A549 (cell line): ENCODE measurements at regions not wholly inside any gene's neighbourhood (a gene's known extent, or its start where the extent isn't known, plus 50 kb on each side); places are given as distances from the start of the nearest gene placed in this dataset.

Experiments used
- ATAC-seq, 2 experiments: fragments of 200-7000 bp in 1 of 2; fragments of >200 bp in 1 of 2; cut with Nextera tagmentation in 1 of 2; cut with Tn5 transposase in 1 of 2; 3 replicates each; pipeline versions ENCODE4 v1.8.0 to v1.9.1; 2018 to 2020; ENCODE audit warnings: mild to moderate bottlenecking in 1 of 2, moderate library complexity in 1 of 2
- CTCF ChIA-PET: fragments of 300-600 bp; sonication (Branson Sonifier 250); formaldehyde crosslinking; extraction: SDS; loops from one replicate; lab custom pipeline; 2021; ENCODE audit warnings: antibody characterized with exemption, inconsistent platforms; lab: Yijun Ruan, JAX
- POLR2A ChIA-PET: fragments of 350-600 bp; formaldehyde crosslinking; extraction: SDS; loops from one replicate; lab custom pipeline; 2021; ENCODE audit warnings: antibody characterized with exemption, inconsistent platforms; lab: Yijun Ruan, JAX
- DNase-seq, 2 experiments: peaks; one replicate each; pipeline versions ENCODE4 v3.0.0 to v3.0.0-alpha.2; 2011 to 2016; ENCODE audit warnings: low read depth in 1 of 2, low spot score in 1 of 2
- FAIRE-seq: peaks from 2 replicates; lab custom pipeline; 2011; peaks lifted over from hg19 to GRCh38; lab: Jason Lieb, UNC
- H3K27ac ChIP-seq, 2 experiments: fragments of >200 bp; sonication (Bioruptor Twin); formaldehyde crosslinking; 3 replicates each; pipeline ENCODE4 v1.5.1; 2016 to 2017
- H3K4me1 ChIP-seq: fragments of >200 bp; sonication (Bioruptor Twin); formaldehyde crosslinking; 3 replicates; pipeline ENCODE4 v1.6.1; 2016
- H3K4me2 ChIP-seq: fragments of >200 bp; sonication (Bioruptor Twin); formaldehyde crosslinking; 3 replicates; pipeline ENCODE4 v1.6.1; 2016
- H3K4me3 ChIP-seq: fragments of >200 bp; sonication (Bioruptor Twin); formaldehyde crosslinking; 3 replicates; pipeline ENCODE4 v1.5.1; 2016
- H3K9me3 ChIP-seq: fragments of >200 bp; sonication (Bioruptor Twin); formaldehyde crosslinking; 3 replicates; pipeline ENCODE4 v1.6.1; 2016
- BCL3 ChIP-seq: fragments of >200 bp; sonication (Bioruptor Twin); formaldehyde crosslinking; IDR thresholded peaks from 3 replicates; pipeline ENCODE4 v1.6.1; 2016
- BHLHE40 ChIP-seq: IDR thresholded peaks from 2 replicates; pipeline ENCODE4 v1.6.1; 2012; ENCODE audit warnings: low read depth, low read length, inconsistent platforms
- CHD2 ChIP-seq: fragments of 150-350 bp; IDR thresholded peaks from 2 replicates; pipeline ENCODE4 v1.6.1; 2014; ENCODE audit warnings: low read length; ENCODE audit not compliant: partially characterized antibody
- CTCF ChIP-seq: fragments of >200 bp; sonication (Bioruptor Twin); formaldehyde crosslinking; IDR thresholded peaks from 3 replicates; pipeline ENCODE4 v1.5.1; 2016
- FOSB ChIP-seq: fragments of 250-450 bp; sonication (Bioruptor Pico); IDR thresholded peaks from 2 replicates; pipeline ENCODE4 v1.5.0; 2020; ENCODE audit warnings: mild to moderate bottlenecking, moderate library complexity
- FOSL2 ChIP-seq, 2 experiments: fragments of 450-650 bp in 1 of 2; fragments of >200 bp in 1 of 2; sonication (Bioruptor Twin) in 1 of 2; formaldehyde crosslinking; IDR thresholded peaks; 2 replicates each; pipeline versions ENCODE4 v1.5.0 to v1.6.1; 2016 to 2020; ENCODE audit warnings: mild to moderate bottlenecking in 1 of 2, moderate library complexity in 1 of 2
- HDAC2 ChIP-seq: fragments of 200-600 bp; sonication (generic); IDR thresholded peaks from 2 replicates; pipeline ENCODE4 v1.6.1; 2016
- HES2 ChIP-seq: fragments of >200 bp; sonication (Bioruptor Twin); formaldehyde crosslinking; IDR thresholded peaks from 2 replicates; pipeline ENCODE4 v1.6.1; 2016
- HEYL ChIP-seq: fragments of 250-450 bp; sonication (Bioruptor Pico); IDR thresholded peaks from 2 replicates; pipeline ENCODE4 v1.8.0; 2021; ENCODE audit warnings: mild to moderate bottlenecking, moderate library complexity
- HOXB13 ChIP-seq: fragments of 250-450 bp; sonication (Bioruptor Pico); IDR thresholded peaks from 2 replicates; pipeline ENCODE4 v1.5.0; 2020; ENCODE audit warnings: low read depth, mild to moderate bottlenecking, moderate library complexity
- JUN ChIP-seq, 2 experiments: fragments of >200 bp; sonication (Bioruptor Twin); formaldehyde crosslinking; IDR thresholded peaks; 2 replicates in 1 of 2; 3 replicates in 1 of 2; pipeline ENCODE4 v1.6.1; 2016 to 2017
- KDM1A ChIP-seq: fragments of 200-600 bp; sonication (generic); IDR thresholded peaks from 2 replicates; pipeline ENCODE4 v1.6.1; 2016; ENCODE audit warnings: low read depth, mild to moderate bottlenecking
- KDM5A ChIP-seq: fragments of 200-600 bp; sonication (generic); IDR thresholded peaks from 2 replicates; pipeline ENCODE4 v1.6.1; 2016; ENCODE audit warnings: antibody characterized with exemption, mild to moderate bottlenecking
- MAFK ChIP-seq: fragments of 450-650 bp; IDR thresholded peaks from 2 replicates; pipeline ENCODE4 v1.6.1; 2014; ENCODE audit not compliant: partially characterized antibody
- MYC ChIP-seq: IDR thresholded peaks from 2 replicates; pipeline ENCODE4 v1.6.1; 2012; ENCODE audit warnings: mild to moderate bottlenecking, inconsistent platforms, low read length, improper control_type of control experiment, borderline replicate concordance
- NFE2L2 ChIP-seq: fragments of 150-350 bp; conservative IDR thresholded peaks from 2 replicates; pipeline ENCODE4 v1.6.1; 2014; ENCODE audit warnings: low read length
- POLR2A ChIP-seq: IDR thresholded peaks from 2 replicates; pipeline ENCODE4 v1.6.1; 2012; ENCODE audit warnings: mild to moderate bottlenecking, low read length
- POLR2AphosphoS2 ChIP-seq: conservative IDR thresholded peaks from 2 replicates; pipeline ENCODE4 v1.6.1; 2012; ENCODE audit warnings: low read length, improper control_type of control experiment, inconsistent platforms
- RFX5 ChIP-seq: fragments of 450-650 bp; IDR thresholded peaks from 2 replicates; pipeline ENCODE4 v1.7.1; 2014; ENCODE audit warnings: antibody characterized with exemption, mild to moderate bottlenecking, moderate library complexity
- SMC3 ChIP-seq: fragments of >200 bp; sonication (Bioruptor Twin); formaldehyde crosslinking; IDR thresholded peaks from 3 replicates; pipeline ENCODE4 v1.6.1; 2018; ENCODE audit warnings: inconsistent platforms
- SREBF2 ChIP-seq: fragments of 450-650 bp; IDR thresholded peaks from 2 replicates; pipeline ENCODE4 v1.6.1; 2014; ENCODE audit warnings: mild to moderate bottlenecking, moderate library complexity
- WGBS: methylation state at CpG from one replicate; pipeline ENCODE4 v1.1.6; 2017; ENCODE audit errors: missing lambda C conversion rate; 5-methylcytosine and 5-hydroxymethylcytosine counted together

- CTCF ChIA-PET, result interaction anchor here (1.1 kb wide), 1 partner anchor 509 kb away, joined by 3 read pairs; no protein-coding TSS in a partner anchor
- Histone ChIP-seq H3K4me3 (no peak overlapping the region), H3K27ac (no peak overlapping the region), H3K4me2 (no peak overlapping the region), H3K4me1 (peaks cover 5% of the 10 kb centered on the region; the same call in 1 of the 3 replicates), H3K9me3 (no peaks in the 10 kb centered on the region)
- POLR2A ChIA-PET, result no interaction called here
- no peak for ATAC-seq
- TF ChIP-seq MAFK (peak; percentile 54), SMC3 (no peak), MYC (no peak)
- no peak for DNase-seq
- no peak for FAIRE-seq
These were observed 308.6 kb upstream of the PBX1 start for GRCh38 chr1:164250365-164250764.

GRCh38 chr1:164256456-164256855 lies 302.5 kb upstream of the PBX1 start:
- ChIA-PET CTCF (no interaction called here), POLR2A (no interaction called here)
- 10% methylated on average over 3 of the region's 3 CpGs for WGBS
- Histone ChIP-seq H3K27ac (no peak overlapping the region), H3K4me2 (no peak overlapping the region), H3K9me3 (no peaks in the 10 kb centered on the region), H3K4me1 (no peaks in the 10 kb centered on the region), H3K4me3 (no peak overlapping the region)
- ATAC-seq (no peak), DNase-seq (no peak), FAIRE-seq (no peak)
- no peak for TF ChIP-seq HES2
- TF ChIP-seq FOSB, result no peak
- no peak for TF ChIP-seq HEYL (CRISPR knock-in tag)
- TF ChIP-seq MAFK, result no peak

GRCh38 chr1:164261691-164262240 lies 297.2 kb upstream of the PBX1 start:
- ATAC-seq (no peak), DNase-seq (no peak), FAIRE-seq (no peak)
- ChIA-PET CTCF (no interaction called here), POLR2A (no interaction called here)
- Histone ChIP-seq H3K27ac (no peak overlapping the region), H3K4me1 (no peaks in the 10 kb centered on the region), H3K4me3 (no peak overlapping the region), H3K4me2 (no peak overlapping the region), H3K9me3 (no peaks in the 10 kb centered on the region)
- 27% methylated on average over 2 of the region's 2 CpGs for WGBS
- no peak for TF ChIP-seq POLR2AphosphoS2
- TF ChIP-seq HDAC2, result no peak
- TF ChIP-seq MYC, result no peak
- TF ChIP-seq HOXB13 (CRISPR knock-in tag), result no peak
- no peak for TF ChIP-seq NFE2L2
- TF ChIP-seq CHD2, result no peak
- no peak for TF ChIP-seq CTCF
- TF ChIP-seq KDM1A, result no peak
- TF ChIP-seq SMC3, result no peak
- TF ChIP-seq POLR2A, result no peak
- TF ChIP-seq RFX5, result no peak
- TF ChIP-seq JUN (IDR thresholded peaks at IDR 0.05), result no peak
- no peak for TF ChIP-seq SREBF2
- no peak for TF ChIP-seq BHLHE40
- TF ChIP-seq KDM5A, result no peak
- no peak for TF ChIP-seq BCL3

GRCh38 chr1:164263540-164263939 lies 295.4 kb upstream of the PBX1 start:
- ATAC-seq (no peak), DNase-seq (no peak), FAIRE-seq (no peak)
- Histone ChIP-seq H3K4me3 (no peak overlapping the region), H3K4me1 (no peaks in the 10 kb centered on the region), H3K4me2 (no peak overlapping the region), H3K27ac (no peak overlapping the region), H3K9me3 (no peaks in the 10 kb centered on the region)
- CTCF ChIA-PET, result interaction anchor here (0.6 kb wide), 1 partner anchor 95 kb away, joined by 3 read pairs; no protein-coding TSS in a partner anchor
- POLR2A ChIA-PET, result no interaction called here
- 39% methylated on average over 3 of the region's 3 CpGs for WGBS
- TF ChIP-seq KDM1A (no peak), FOSL2 (IDR thresholded peaks at IDR 0.05) (no peak), FOSL2 (CRISPR knock-in tag; IDR thresholded peaks at IDR 0.05) (0 out of 2 replicates have a peak, but pooled peaks have one; percentile 22)
